GM18951 (cell line): ENCODE measurements at regions not wholly inside any gene's neighbourhood (a gene's known extent, or its start where the extent isn't known, plus 50 kb on each side); places are given as distances from the start of the nearest gene placed in this dataset.
"Not testable (repeated sequence)": the region's sequence is repeated elsewhere in the genome, so short reads cannot be mapped to it uniquely, and the experiment has no call there.

ENCODE experiments used
- POLR2A ChIP-seq: IDR thresholded peaks from 4 replicates; pipeline ENCODE4 v1.6.1; 2011; ENCODE audit warnings: mild to moderate bottlenecking; ENCODE audit not compliant: insufficient read length, insufficient read depth; ENCODE audit errors: extremely low read depth
- in situ Hi-C: fragments of 300-500 bp; cut with MboI; formaldehyde crosslinking; loops from one replicate; pipeline ENCODE4 v1.12.0; 2022; ENCODE audit warnings: low sequenced_read_pairs, mixed read lengths, inconsistent platforms; ENCODE audit not compliant: unreplicated experiment

GRCh38 chr2:16351137-16351536 is 314.5 kb downstream of the CYRIA start:
- in situ Hi-C loops = no loop called here
- TF ChIP-seq POLR2A = no peak

- in situ Hi-C loops = no loop called here
- TF ChIP-seq POLR2A = no peak
These were observed 315.4 kb downstream of the CYRIA start for GRCh38 chr2:16350211-16350610.

GRCh38 chr2:16349811-16350210 is 315.8 kb downstream of the CYRIA start:
- TF ChIP-seq POLR2A = no peak
- in situ Hi-C loops = no loop called here

GRCh38 chr2:16348821-16349515 is 316.7 kb downstream of the CYRIA start:
- no peak for TF ChIP-seq POLR2A
- in situ Hi-C loops = no loop called here

GRCh38 chr2:16346671-16347070 is 319.0 kb downstream of the CYRIA start:
- TF ChIP-seq POLR2A = no peak

GRCh38 chr2:16345231-16345630 is 320.4 kb downstream of the CYRIA start:
- in situ Hi-C loops = not testable (repeated sequence)

More at GRCh38 chr2:16346671-16347070, 319.0 kb downstream of the CYRIA start:
- in situ Hi-C loops = no loop called here

GRCh38 chr2:16339206-16339605 is 326.4 kb downstream of the CYRIA start:
- no peak for TF ChIP-seq POLR2A

GRCh38 chr2:16338026-16338425 is 327.6 kb downstream of the CYRIA start:
- TF ChIP-seq POLR2A = no peak
- in situ Hi-C loops = no loop called here

More at GRCh38 chr2:16339206-16339605, 326.4 kb downstream of the CYRIA start:
- in situ Hi-C loops = no loop called here

- in situ Hi-C loops = no loop called here
- no peak for TF ChIP-seq POLR2A
These were observed 328.7 kb downstream of the CYRIA start for GRCh38 chr2:16336916-16337315.

GRCh38 chr2:16336491-16336890 is 329.1 kb downstream of the CYRIA start:
- in situ Hi-C loops = no loop called here
- no peak for TF ChIP-seq POLR2A

- in situ Hi-C loops = no loop called here
- TF ChIP-seq POLR2A = no peak
These were observed 329.7 kb downstream of the CYRIA start for GRCh38 chr2:16335947-16336346.

GRCh38 chr2:16335604-16335930 is 330.1 kb downstream of the CYRIA start:
- in situ Hi-C loops = no loop called here
- no peak for TF ChIP-seq POLR2A

GRCh38 chr2:16334886-16335603 is 330.6 kb downstream of the CYRIA start:
- no peak for TF ChIP-seq POLR2A
- in situ Hi-C loops = no loop called here

- in situ Hi-C loops = no loop called here
- TF ChIP-seq POLR2A = no peak
These were observed 331.3 kb downstream of the CYRIA start for GRCh38 chr2:16334366-16334765.

GRCh38 chr2:16333681-16334080 is 332.0 kb downstream of the CYRIA start:
- TF ChIP-seq POLR2A = no peak
- in situ Hi-C loops = no loop called here
